ENCODE measurements at regions not wholly inside any gene's neighbourhood (a gene's known extent, or its start where the extent isn't known, plus 50 kb on each side); places are given as distances from the start of the nearest gene placed in this dataset.

GRCh38 chr6:16035488-16036080, 93.3 kb upstream of the MYLIP start:
- TF ChIP-seq, protein P1, sequence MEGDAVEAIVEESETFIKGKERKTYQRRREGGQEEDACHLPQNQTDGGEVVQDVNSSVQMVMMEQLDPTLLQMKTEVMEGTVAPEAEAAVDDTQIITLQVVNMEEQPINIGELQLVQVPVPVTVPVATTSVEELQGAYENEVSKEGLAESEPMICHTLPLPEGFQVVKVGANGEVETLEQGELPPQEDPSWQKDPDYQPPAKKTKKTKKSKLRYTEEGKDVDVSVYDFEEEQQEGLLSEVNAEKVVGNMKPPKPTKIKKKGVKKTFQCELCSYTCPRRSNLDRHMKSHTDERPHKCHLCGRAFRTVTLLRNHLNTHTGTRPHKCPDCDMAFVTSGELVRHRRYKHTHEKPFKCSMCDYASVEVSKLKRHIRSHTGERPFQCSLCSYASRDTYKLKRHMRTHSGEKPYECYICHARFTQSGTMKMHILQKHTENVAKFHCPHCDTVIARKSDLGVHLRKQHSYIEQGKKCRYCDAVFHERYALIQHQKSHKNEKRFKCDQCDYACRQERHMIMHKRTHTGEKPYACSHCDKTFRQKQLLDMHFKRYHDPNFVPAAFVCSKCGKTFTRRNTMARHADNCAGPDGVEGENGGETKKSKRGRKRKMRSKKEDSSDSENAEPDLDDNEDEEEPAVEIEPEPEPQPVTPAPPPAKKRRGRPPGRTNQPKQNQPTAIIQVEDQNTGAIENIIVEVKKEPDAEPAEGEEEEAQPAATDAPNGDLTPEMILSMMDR (conservative IDR thresholded peaks at IDR 0.05; ENCODE audit: low read depth in 2 of 2), result no peak
- TF ChIP-seq POLR2AphosphoS5 (IDR thresholded peaks at IDR 0.05; ENCODE audit: low read depth) (no peak), EZH2phosphoT487 (IDR thresholded peaks at IDR 0.05; ENCODE audit: unreplicated experiment) (no peak), ZNF331 (CRISPR knock-in tag; IDR thresholded peaks at IDR 0.05; ENCODE audit: low read depth) (no peak), STAT1 (IDR thresholded peaks at IDR 0.05; ENCODE audit: unreplicated experiment) (no peak), REST (IDR thresholded peaks at IDR 0.05; ENCODE audit: unreplicated experiment) (no peak)
